ENCODE measurements at regions not wholly inside any gene's neighbourhood (a gene's known extent, or its start where the extent isn't known, plus 50 kb on each side); places are given as distances from the start of the nearest gene placed in this dataset.

DNA sequence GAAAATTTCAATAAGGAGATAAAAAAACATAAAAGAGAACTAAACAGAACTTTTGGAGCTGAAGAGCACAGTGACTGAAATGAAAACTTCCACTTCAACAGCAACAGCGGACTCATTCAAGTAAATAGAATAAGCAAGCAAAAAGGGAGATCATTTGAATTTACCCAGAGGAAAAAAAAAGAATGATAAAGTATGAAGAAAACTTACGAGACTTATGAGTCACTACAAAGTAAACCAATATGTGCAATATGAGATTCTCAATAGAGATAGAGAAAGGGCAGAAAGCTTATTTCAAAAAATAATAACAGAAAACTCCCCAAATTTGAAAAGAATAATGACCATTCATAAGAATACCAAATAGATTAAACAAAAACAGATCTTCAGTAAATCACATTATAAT is 1605.7 kb upstream of the CDH6 start:
- TF ChIP-seq CTCF (conservative IDR thresholded peaks at IDR 0.05; ENCODE audit: low read depth in 2 of 2) (no peak), EZH2phosphoT487 (IDR thresholded peaks at IDR 0.05; ENCODE audit: unreplicated experiment) (no peak), POLR2AphosphoS5 (IDR thresholded peaks at IDR 0.05; ENCODE audit: low read depth) (no peak), ZNF114 (CRISPR knock-in tag; IDR thresholded peaks at IDR 0.05) (no peak), EZH2 (IDR thresholded peaks at IDR 0.05; ENCODE audit: low read depth, unreplicated experiment) (no peak), JUNB (IDR thresholded peaks at IDR 0.05; ENCODE audit: unreplicated experiment) (no peak), NANOG (IDR thresholded peaks at IDR 0.05; ENCODE audit: borderline replicate concordance) (no peak), CREB1 (CRISPR knock-in tag; IDR thresholded peaks at IDR 0.05; ENCODE audit: low read depth) (no peak), STAT1 (IDR thresholded peaks at IDR 0.05; ENCODE audit: unreplicated experiment) (no peak), ZNF331 (CRISPR knock-in tag; IDR thresholded peaks at IDR 0.05; ENCODE audit: low read depth) (no peak)
- TF ChIP-seq, protein P1, sequence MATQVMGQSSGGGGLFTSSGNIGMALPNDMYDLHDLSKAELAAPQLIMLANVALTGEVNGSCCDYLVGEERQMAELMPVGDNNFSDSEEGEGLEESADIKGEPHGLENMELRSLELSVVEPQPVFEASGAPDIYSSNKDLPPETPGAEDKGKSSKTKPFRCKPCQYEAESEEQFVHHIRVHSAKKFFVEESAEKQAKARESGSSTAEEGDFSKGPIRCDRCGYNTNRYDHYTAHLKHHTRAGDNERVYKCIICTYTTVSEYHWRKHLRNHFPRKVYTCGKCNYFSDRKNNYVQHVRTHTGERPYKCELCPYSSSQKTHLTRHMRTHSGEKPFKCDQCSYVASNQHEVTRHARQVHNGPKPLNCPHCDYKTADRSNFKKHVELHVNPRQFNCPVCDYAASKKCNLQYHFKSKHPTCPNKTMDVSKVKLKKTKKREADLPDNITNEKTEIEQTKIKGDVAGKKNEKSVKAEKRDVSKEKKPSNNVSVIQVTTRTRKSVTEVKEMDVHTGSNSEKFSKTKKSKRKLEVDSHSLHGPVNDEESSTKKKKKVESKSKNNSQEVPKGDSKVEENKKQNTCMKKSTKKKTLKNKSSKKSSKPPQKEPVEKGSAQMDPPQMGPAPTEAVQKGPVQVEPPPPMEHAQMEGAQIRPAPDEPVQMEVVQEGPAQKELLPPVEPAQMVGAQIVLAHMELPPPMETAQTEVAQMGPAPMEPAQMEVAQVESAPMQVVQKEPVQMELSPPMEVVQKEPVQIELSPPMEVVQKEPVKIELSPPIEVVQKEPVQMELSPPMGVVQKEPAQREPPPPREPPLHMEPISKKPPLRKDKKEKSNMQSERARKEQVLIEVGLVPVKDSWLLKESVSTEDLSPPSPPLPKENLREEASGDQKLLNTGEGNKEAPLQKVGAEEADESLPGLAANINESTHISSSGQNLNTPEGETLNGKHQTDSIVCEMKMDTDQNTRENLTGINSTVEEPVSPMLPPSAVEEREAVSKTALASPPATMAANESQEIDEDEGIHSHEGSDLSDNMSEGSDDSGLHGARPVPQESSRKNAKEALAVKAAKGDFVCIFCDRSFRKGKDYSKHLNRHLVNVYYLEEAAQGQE (IDR thresholded peaks at IDR 0.05; ENCODE audit: unreplicated experiment), result no peak
- TF ChIP-seq, protein P2, sequence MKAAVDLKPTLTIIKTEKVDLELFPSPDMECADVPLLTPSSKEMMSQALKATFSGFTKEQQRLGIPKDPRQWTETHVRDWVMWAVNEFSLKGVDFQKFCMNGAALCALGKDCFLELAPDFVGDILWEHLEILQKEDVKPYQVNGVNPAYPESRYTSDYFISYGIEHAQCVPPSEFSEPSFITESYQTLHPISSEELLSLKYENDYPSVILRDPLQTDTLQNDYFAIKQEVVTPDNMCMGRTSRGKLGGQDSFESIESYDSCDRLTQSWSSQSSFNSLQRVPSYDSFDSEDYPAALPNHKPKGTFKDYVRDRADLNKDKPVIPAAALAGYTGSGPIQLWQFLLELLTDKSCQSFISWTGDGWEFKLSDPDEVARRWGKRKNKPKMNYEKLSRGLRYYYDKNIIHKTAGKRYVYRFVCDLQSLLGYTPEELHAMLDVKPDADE (IDR thresholded peaks at IDR 0.05), result no peak

All from GM23338 (cell line).